Activated B cell treated with CpG ODN at 0.5 μM for 24 hours (primary cell): ENCODE measurements at regions not wholly inside any gene's neighbourhood (a gene's known extent, or its start where the extent isn't known, plus 50 kb on each side); places are given as distances from the start of the nearest gene placed in this dataset.

Experiments
- ATAC-seq: fragments of 200-7000 bp; cut with Tn5 transposase; one replicate; pipeline ENCODE4 v1.10.0; 2021; ENCODE audit warnings: low read depth, mild to moderate bottlenecking, moderate library complexity
- CTCF ChIA-PET: fragments of 350-600 bp; sonication (Branson Sonifier 250); formaldehyde crosslinking; loops from one replicate; lab custom pipeline; 2021; ENCODE audit warnings: antibody characterized with exemption; lab: Charles Lee
- POLR2A ChIA-PET: fragments of 350-600 bp; sonication (Branson Sonifier 250); formaldehyde crosslinking; loops from one replicate; lab custom pipeline; 2021; ENCODE audit warnings: antibody characterized with exemption; lab: Charles Lee
- DNase-seq: peaks from one replicate; pipeline ENCODE4 v3.0.0; 2022
- H3K27ac Mint-ChIP-seq: one replicate; pipeline ENCODE4 v1.8.0; 2020; ENCODE audit warnings: mixed read lengths
- H3K27me3 Mint-ChIP-seq: one replicate; pipeline ENCODE4 v1.8.0; 2021; ENCODE audit warnings: mixed read lengths
- H3K36me3 Mint-ChIP-seq: one replicate; pipeline ENCODE4 v1.8.0; 2021; ENCODE audit warnings: low read depth, mixed read lengths
- H3K4me1 Mint-ChIP-seq: one replicate; pipeline ENCODE4 v1.8.0; 2021; ENCODE audit warnings: mixed read lengths
- H3K4me3 Mint-ChIP-seq: one replicate; pipeline ENCODE4 v1.8.0; 2020; ENCODE audit warnings: mild to moderate bottlenecking, mixed read lengths
- H3K9me3 Mint-ChIP-seq: one replicate; pipeline ENCODE4 v1.8.0; 2020; ENCODE audit warnings: mixed read lengths
- intact Hi-C: fragments of 100-400 bp; cut with micrococcal nuclease; formaldehyde crosslinking; loops from one replicate; pipeline ENCODE4 v1.15.1; 2024
- TF ChIP-seq, protein P1 (sequence below): fragments of 200-600 bp; IDR thresholded peaks from one replicate; pipeline ENCODE4 v1.8.0; 2022; ENCODE audit warnings: antibody characterized with exemption, mild to moderate bottlenecking

DNA sequence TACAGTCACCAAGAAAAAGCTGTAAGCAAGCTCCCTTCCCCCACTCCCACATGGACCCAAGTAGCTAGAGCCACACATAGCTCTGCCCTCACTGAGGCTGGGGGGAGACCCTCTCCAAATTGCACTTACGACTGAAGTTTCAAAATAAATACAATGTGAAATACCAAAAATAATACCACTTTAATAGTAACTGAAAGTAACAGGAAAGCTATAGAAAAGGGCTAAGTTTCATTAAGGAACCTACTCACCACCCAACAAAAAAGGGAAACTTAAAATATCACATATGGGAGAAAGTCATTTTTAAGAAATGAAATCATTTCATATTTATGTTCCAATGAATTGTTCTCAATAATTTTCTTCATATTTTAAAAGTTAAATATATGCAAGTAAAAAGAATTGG, 130.4 kb upstream of the UBE2E2 start:
- Mint-ChIP-seq H3K27me3 (no peaks in the 10 kb centered on the region), H3K36me3 (no peaks in the 10 kb centered on the region), H3K4me1 (peaks cover 50% of the 10 kb centered on the region), H3K27ac (peak overlapping the region; percentile 15), H3K9me3 (peaks cover 4% of the 10 kb centered on the region), H3K4me3 (no peak overlapping the region)
- POLR2A ChIA-PET = no interaction called here
- no peak for ATAC-seq
- TF ChIP-seq, protein P1, sequence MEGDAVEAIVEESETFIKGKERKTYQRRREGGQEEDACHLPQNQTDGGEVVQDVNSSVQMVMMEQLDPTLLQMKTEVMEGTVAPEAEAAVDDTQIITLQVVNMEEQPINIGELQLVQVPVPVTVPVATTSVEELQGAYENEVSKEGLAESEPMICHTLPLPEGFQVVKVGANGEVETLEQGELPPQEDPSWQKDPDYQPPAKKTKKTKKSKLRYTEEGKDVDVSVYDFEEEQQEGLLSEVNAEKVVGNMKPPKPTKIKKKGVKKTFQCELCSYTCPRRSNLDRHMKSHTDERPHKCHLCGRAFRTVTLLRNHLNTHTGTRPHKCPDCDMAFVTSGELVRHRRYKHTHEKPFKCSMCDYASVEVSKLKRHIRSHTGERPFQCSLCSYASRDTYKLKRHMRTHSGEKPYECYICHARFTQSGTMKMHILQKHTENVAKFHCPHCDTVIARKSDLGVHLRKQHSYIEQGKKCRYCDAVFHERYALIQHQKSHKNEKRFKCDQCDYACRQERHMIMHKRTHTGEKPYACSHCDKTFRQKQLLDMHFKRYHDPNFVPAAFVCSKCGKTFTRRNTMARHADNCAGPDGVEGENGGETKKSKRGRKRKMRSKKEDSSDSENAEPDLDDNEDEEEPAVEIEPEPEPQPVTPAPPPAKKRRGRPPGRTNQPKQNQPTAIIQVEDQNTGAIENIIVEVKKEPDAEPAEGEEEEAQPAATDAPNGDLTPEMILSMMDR = no peak
- no peak for DNase-seq
- intact Hi-C loops = loop anchor here (5.0 kb wide), 1 partner anchor 785 kb away; no protein-coding TSS in a partner anchor
- CTCF ChIA-PET = no interaction called here

DNA sequence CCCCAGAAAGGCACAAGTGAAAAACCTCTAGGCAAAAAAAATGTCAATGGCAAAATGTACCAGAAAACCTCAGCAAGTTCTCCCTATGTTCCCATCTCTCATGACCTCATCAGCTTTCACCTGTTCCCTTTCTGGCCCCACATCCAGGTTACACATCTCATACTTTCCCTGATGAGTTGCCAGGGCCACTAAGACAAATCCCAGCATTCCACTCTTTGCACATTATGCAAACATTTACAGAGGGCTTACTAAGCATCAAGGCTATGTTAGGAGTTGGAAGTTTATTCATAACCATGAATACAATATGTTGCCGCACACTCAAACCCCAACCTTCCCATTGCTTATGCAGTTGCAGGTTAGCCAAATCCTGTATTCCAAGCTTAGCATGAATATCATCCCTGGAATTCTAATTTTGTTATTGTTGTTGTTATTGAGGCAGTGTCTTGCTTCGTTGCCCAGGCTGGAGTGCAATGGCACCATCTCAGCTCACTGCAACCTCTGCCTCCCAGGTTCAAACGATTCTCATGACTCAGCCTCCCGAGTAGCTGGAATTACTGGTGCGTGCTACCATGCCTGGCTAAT, 129.3 kb upstream of the UBE2E2 start:
- H3K9me3 Mint-ChIP-seq = peaks cover 4% of the 10 kb centered on the region
- TF ChIP-seq, protein P1 = no peak
- no peak for ATAC-seq
- H3K36me3 Mint-ChIP-seq = no peaks in the 10 kb centered on the region
- POLR2A ChIA-PET = no interaction called here
- CTCF ChIA-PET = no interaction called here
- H3K27ac Mint-ChIP-seq = no peak overlapping the region
- DNase-seq = no peak
- H3K4me3 Mint-ChIP-seq = no peak overlapping the region
- intact Hi-C loops = loop anchor here (5.0 kb wide), 1 partner anchor 783 kb away; no protein-coding TSS in a partner anchor
- peaks cover 42% of the 10 kb centered on the region for H3K4me1 Mint-ChIP-seq
- no peaks in the 10 kb centered on the region for H3K27me3 Mint-ChIP-seq

DNA sequence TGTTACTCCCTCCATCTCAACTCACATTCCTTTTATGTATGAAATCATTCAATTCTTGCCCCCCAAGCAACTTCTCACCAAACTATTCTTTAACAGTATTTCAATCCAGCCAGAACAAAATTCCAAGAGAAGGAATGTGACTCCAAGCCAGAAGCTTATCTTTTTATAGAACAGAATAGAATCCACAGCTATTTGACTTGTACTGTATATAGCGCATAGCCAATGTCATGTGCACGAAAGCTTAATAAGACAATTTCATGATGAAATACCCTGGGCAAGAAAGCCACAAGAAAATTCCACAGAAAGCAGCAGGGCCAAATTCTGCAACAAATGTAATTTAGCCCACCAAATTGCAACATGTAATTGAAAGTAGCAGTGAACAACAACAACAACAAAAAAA, 127.6 kb upstream of the UBE2E2 start:
- Mint-ChIP-seq H3K36me3 (no peaks in the 10 kb centered on the region), H3K27me3 (no peaks in the 10 kb centered on the region), H3K4me1 (peaks cover 44% of the 10 kb centered on the region), H3K27ac (no peak overlapping the region), H3K9me3 (peaks cover 4% of the 10 kb centered on the region), H3K4me3 (no peak overlapping the region)
- TF ChIP-seq, protein P1 = no peak
- intact Hi-C loops = no loop called here
- no peak for ATAC-seq
- POLR2A ChIA-PET = no interaction called here
- CTCF ChIA-PET = no interaction called here
- DNase-seq = no peak

DNA sequence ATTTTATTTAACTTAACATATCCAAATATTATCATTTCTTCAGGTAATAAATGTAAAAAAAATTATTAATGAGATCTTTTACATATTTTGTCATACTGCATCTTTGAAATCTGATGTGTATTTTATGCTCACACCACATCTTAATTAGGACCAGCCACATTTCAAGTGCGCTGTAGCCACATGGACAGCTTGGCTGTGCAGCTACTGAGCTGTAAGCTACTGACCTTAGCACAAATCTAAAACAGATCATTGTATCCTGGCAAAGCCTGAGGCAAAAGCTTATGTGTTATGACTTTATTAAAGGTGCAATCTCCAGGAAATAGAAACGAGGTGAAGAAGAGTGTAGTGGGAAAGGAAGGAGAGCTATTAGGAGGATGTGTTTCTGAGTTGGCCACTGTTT, 126.7 kb upstream of the UBE2E2 start:
- H3K27ac Mint-ChIP-seq = no peak overlapping the region
- CTCF ChIA-PET = no interaction called here
- intact Hi-C loops = no loop called here
- POLR2A ChIA-PET = no interaction called here
- H3K36me3 Mint-ChIP-seq = no peaks in the 10 kb centered on the region
- H3K9me3 Mint-ChIP-seq = peaks cover 4% of the 10 kb centered on the region
- TF ChIP-seq, protein P1 = no peak
- H3K4me3 Mint-ChIP-seq = no peak overlapping the region
- no peak for ATAC-seq
- no peak for DNase-seq
- H3K27me3 Mint-ChIP-seq = no peaks in the 10 kb centered on the region
- H3K4me1 Mint-ChIP-seq = peaks cover 35% of the 10 kb centered on the region

DNA sequence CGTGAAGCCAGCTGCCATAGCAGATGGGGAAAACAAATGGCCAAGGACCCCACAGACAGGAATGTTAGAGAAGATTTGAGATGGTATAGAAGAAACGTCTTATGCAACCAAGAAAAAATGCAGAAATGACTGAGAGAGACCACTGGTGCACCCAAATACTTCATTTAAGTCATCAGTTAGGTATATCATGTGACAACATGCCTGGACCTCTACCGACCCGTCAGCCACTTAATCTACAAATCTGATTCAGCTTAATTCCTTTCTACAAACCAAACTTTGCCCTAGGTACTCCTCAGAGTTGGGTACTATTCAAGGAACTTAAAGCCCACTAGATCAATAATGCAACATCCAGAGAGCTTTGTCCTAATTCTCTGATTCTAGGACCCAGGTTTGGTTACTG, 126.0 kb upstream of the UBE2E2 start:
- Mint-ChIP-seq H3K4me3 (no peak overlapping the region), H3K27ac (no peak overlapping the region), H3K27me3 (no peaks in the 10 kb centered on the region), H3K4me1 (peaks cover 28% of the 10 kb centered on the region), H3K9me3 (peaks cover 4% of the 10 kb centered on the region), H3K36me3 (no peaks in the 10 kb centered on the region)
- ChIA-PET CTCF (no interaction called here), POLR2A (no interaction called here)
- no peak for ATAC-seq
- DNase-seq = no peak
- intact Hi-C loops = no loop called here
- TF ChIP-seq, protein P1 = no peak
